Chondrocyte (in vitro differentiated cells): ENCODE measurements at regions not wholly inside any gene's neighbourhood (a gene's known extent, or its start where the extent isn't known, plus 50 kb on each side); places are given as distances from the start of the nearest gene placed in this dataset.

ENCODE experiments used
- DNase-seq: peaks from one replicate; pipeline ENCODE4 v3.0.0; 2021; ENCODE audit warnings: mixed read lengths, low spot score
- H3K27ac Mint-ChIP-seq: one replicate; pipeline ENCODE4 v1.8.0; 2021; ENCODE audit warnings: mild to moderate bottlenecking, moderate library complexity, mixed read lengths; ENCODE audit not compliant: unreplicated experiment
- H3K27me3 Mint-ChIP-seq: 2 replicates; pipeline ENCODE4 v1.8.0; 2021; ENCODE audit warnings: low read depth, mixed read lengths
- H3K36me3 Mint-ChIP-seq: 2 replicates; pipeline ENCODE4 v1.8.0; 2021; ENCODE audit warnings: low read depth, mixed read lengths
- H3K4me1 Mint-ChIP-seq: 2 replicates; pipeline ENCODE4 v1.8.0; 2021; ENCODE audit warnings: low read depth, mild to moderate bottlenecking, mixed read lengths
- H3K4me3 Mint-ChIP-seq: one replicate; pipeline ENCODE4 v1.8.0; 2021; ENCODE audit warnings: mild to moderate bottlenecking, moderate library complexity, mixed read lengths; ENCODE audit not compliant: unreplicated experiment
- H3K9me3 Mint-ChIP-seq: 2 replicates; pipeline ENCODE4 v1.8.0; 2021; ENCODE audit warnings: low read depth, mixed read lengths
- TF ChIP-seq, protein P1 (sequence below): fragments of 200-600 bp; sonication (generic); IDR thresholded peaks from 2 replicates; pipeline ENCODE4 v1.5.0; 2021; ENCODE audit warnings: antibody characterized with exemption, mild to moderate bottlenecking, moderate library complexity

DNA sequence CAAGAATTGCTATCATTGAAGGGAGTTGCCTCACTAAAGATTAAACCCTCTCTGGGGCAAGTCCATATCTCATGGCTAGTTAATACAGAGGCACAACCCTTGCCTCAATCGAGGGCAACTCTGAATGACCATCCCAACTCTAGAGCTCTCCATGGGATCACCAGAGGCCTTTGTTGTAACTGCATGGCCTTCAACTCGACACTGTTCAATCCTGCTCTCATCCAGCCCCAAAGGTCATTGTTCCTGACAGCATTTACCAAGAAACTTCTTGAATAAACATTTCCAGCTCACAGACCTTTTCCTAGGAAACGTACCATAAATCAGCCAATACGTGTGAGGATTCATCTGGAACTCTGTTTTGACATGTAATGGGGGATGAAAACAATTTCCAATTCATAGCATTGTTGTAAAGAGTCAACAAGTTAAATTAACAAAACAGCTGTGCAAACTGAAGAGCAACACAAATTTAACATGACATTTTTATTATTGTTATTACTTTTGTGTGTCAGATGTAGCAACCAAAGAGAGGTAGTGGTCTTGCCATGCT, 452.7 kb downstream of the SUCLA2 start:
- no peak overlapping the region for H3K27ac Mint-ChIP-seq
- H3K9me3 Mint-ChIP-seq: peaks cover 3% of the 10 kb centered on the region
- H3K4me1 Mint-ChIP-seq: peaks cover 4% of the 10 kb centered on the region
- DNase-seq: no peak
- TF ChIP-seq, protein P1, sequence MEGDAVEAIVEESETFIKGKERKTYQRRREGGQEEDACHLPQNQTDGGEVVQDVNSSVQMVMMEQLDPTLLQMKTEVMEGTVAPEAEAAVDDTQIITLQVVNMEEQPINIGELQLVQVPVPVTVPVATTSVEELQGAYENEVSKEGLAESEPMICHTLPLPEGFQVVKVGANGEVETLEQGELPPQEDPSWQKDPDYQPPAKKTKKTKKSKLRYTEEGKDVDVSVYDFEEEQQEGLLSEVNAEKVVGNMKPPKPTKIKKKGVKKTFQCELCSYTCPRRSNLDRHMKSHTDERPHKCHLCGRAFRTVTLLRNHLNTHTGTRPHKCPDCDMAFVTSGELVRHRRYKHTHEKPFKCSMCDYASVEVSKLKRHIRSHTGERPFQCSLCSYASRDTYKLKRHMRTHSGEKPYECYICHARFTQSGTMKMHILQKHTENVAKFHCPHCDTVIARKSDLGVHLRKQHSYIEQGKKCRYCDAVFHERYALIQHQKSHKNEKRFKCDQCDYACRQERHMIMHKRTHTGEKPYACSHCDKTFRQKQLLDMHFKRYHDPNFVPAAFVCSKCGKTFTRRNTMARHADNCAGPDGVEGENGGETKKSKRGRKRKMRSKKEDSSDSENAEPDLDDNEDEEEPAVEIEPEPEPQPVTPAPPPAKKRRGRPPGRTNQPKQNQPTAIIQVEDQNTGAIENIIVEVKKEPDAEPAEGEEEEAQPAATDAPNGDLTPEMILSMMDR: no peak
- peaks cover 2% of the 10 kb centered on the region for H3K27me3 Mint-ChIP-seq
- H3K4me3 Mint-ChIP-seq: no peak overlapping the region
- no peaks in the 10 kb centered on the region for H3K36me3 Mint-ChIP-seq

DNA sequence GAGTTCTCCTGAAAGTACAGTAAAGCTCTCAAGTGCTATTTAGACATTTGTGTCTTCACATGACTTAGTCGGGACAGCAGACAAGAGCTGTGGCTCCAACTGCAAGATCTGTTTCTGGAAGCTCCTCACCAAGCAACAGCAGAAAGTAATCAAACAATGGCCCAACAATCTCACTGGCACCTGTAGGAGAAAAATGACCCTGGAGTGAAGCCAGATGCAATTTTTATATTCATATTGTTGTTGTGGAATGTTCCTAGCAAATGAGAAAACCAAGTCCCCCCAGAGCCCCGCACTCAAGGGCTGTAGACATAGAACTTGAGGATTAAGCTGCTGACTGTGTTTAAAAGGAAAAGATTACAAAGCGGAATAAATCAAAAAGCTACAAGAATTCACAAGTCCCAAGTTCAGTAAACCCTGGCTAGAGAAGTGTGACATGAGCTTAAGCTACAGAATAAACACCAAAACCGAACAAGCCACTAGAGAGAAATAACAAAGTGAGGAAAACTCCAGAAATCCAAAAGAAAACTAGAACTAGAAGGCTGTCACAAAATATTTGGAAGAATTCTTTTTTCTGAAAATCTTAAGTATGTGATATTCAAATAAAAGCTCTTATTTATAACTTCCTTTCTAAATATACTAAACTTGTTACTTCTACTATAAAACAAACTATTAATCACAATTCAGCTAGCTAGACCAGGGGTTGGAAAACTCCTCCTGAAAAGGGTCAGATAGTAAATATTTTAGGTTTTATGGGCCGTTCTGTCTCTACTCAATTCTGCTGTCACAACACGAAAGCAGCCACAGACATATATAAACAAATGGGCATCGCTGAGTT, 454.5 kb downstream of the SUCLA2 start:
- H3K4me1 Mint-ChIP-seq: peaks cover 4% of the 10 kb centered on the region
- no peak overlapping the region for H3K27ac Mint-ChIP-seq
- DNase-seq: no peak
- TF ChIP-seq, protein P1: no peak
- H3K9me3 Mint-ChIP-seq: peaks cover 3% of the 10 kb centered on the region
- H3K36me3 Mint-ChIP-seq: no peaks in the 10 kb centered on the region
- peaks cover 6% of the 10 kb centered on the region for H3K27me3 Mint-ChIP-seq
- no peak overlapping the region for H3K4me3 Mint-ChIP-seq

DNA sequence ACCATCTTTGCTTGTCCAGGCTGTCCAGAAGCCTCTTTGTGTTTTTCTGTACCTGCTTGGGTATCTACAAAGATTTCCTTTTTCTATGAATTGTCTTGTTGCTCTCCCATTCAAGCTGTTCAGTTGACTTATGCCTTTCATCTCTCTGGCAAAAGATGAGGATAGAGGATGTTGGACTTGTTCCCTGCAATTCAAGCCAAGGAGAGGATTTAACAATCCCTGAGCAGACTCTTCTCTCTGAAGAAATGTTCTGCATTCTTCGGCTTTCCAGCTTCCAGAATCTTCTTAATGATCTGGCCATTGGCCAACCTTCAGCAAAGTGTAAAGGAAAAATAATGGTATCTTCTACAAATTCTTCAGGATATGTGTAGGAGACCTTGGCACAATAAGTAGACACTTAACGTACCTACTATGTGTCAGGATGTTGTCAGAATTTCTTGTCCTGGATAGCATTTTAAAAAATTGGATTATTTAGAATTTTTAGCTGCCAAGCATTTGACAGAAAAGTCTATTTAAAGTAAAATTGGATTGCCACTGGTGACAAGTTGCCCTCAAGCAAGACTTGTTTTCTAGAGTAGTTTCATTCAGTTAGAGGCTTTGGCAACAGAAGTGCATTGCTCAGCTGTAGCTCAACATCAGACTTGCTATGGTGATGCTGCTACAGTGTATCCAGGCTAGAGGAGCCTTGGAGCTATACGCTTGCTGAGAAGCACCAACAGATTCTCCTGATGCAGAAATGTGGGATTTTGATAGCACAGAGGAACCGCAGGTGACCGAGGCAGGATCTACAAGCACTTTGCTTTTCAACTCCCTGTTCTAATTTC, 455.7 kb downstream of the SUCLA2 start:
- Mint-ChIP-seq H3K4me1 (peaks cover 4% of the 10 kb centered on the region), H3K4me3 (no peak overlapping the region), H3K36me3 (no peaks in the 10 kb centered on the region), H3K9me3 (peaks cover 3% of the 10 kb centered on the region), H3K27me3 (peaks cover 6% of the 10 kb centered on the region), H3K27ac (no peak overlapping the region)
- DNase-seq: no peak
- TF ChIP-seq, protein P1: no peak

DNA sequence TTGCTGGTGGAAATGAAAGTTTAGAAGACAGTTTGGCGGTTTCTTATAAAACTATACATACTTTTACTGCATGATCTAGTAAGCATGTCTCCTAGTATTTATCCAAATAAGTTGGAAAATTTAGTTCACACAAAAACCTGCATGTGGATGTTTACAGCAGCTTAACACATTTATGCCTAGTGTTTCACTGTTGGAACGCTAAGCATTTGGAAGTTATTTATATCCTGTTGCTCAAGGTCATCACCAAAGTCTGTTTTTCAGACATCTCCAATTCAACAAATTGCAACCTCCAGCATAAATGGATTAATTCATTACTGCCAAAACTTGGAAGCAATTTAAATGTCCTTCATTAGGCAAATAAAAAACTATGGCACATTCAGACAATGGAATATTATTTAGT, 461.8 kb downstream of the SUCLA2 start:
- Mint-ChIP-seq H3K9me3 (peaks cover 12% of the 10 kb centered on the region), H3K36me3 (no peaks in the 10 kb centered on the region), H3K27me3 (peaks cover 3% of the 10 kb centered on the region), H3K4me3 (no peak overlapping the region), H3K27ac (no peak overlapping the region), H3K4me1 (no peaks in the 10 kb centered on the region)
- TF ChIP-seq, protein P1: no peak
- no peak for DNase-seq

DNA sequence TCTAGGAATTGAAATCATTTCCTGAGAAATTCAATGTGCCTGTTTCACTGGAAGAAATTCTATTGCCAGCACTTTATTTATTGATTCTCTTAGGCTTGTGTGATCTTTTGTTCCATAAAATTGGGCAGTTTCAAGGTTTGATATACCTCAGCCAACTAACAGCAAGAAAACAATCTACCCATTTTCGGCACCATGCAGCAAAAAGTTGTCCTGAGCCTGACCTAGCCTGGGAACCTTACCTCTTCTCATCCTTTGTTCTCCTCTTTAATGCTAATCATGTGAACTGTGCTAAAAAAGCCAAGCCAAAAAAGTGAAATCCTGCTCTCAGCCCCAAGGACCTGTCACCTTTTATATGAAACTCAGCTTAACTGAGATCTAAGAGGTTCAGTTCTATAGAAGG, 477.3 kb downstream of the SUCLA2 start:
- Mint-ChIP-seq H3K4me3 (no peak overlapping the region), H3K36me3 (no peaks in the 10 kb centered on the region), H3K27me3 (peaks cover 2% of the 10 kb centered on the region), H3K27ac (no peak overlapping the region), H3K9me3 (peaks cover 8% of the 10 kb centered on the region), H3K4me1 (no peaks in the 10 kb centered on the region)
- DNase-seq: no peak
- TF ChIP-seq, protein P1: no peak
